ENCODE measurements at regions not wholly inside any gene's neighbourhood (a gene's known extent, or its start where the extent isn't known, plus 50 kb on each side); places are given as distances from the start of the nearest gene placed in this dataset.

DNA sequence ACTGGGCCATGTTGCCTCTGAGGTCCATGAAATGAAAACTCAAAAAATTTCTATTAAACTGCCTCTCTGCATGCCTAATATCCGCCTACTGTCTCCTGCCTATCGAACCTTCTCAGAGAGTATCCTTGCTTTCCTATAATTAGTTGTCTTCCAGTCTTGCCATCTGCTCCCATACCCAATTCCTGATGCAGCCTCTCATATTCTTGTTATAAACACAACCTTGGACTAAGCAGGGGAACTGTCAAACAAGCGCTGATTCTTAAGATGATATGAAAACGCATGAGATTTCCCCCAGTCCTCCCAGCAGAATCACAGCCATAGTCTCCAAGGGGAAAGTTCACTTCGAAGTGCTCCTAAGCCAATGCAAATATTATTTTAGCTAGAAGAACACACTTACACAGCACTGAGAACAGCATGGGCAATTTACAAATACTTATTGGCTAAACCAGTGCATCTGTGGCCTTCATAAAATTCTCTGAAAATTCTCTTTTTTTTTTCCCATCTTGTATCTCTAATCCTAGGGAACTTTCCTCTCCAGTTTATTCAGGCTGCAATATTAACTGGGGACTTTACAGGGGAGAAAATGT is 471.6 kb downstream of the MBD2 start:
- Histone ChIP-seq H3K4me1 (no peaks in the 10 kb centered on the region), H3K36me3 (no peaks in the 10 kb centered on the region), H3K27me3 (no peaks in the 10 kb centered on the region), H3K9me3 (no peaks in the 10 kb centered on the region), H3K27ac (no peak overlapping the region), H3K4me3 (no peak overlapping the region)
- intact Hi-C loops (cut with DNase I): no loop called here
- TF ChIP-seq POLR2AphosphoS5 (IDR thresholded peaks at IDR 0.05; ENCODE audit: insufficient read depth in 1 of 2, low read depth in 1 of 2): no peak
- TF ChIP-seq POLR2A (IDR thresholded peaks at IDR 0.05): no peak
- TF ChIP-seq, protein P1, sequence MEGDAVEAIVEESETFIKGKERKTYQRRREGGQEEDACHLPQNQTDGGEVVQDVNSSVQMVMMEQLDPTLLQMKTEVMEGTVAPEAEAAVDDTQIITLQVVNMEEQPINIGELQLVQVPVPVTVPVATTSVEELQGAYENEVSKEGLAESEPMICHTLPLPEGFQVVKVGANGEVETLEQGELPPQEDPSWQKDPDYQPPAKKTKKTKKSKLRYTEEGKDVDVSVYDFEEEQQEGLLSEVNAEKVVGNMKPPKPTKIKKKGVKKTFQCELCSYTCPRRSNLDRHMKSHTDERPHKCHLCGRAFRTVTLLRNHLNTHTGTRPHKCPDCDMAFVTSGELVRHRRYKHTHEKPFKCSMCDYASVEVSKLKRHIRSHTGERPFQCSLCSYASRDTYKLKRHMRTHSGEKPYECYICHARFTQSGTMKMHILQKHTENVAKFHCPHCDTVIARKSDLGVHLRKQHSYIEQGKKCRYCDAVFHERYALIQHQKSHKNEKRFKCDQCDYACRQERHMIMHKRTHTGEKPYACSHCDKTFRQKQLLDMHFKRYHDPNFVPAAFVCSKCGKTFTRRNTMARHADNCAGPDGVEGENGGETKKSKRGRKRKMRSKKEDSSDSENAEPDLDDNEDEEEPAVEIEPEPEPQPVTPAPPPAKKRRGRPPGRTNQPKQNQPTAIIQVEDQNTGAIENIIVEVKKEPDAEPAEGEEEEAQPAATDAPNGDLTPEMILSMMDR (IDR thresholded peaks at IDR 0.05): no peak
- DNase-seq (ENCODE audit: extremely low spot score in 2 of 2): no peak

DNA sequence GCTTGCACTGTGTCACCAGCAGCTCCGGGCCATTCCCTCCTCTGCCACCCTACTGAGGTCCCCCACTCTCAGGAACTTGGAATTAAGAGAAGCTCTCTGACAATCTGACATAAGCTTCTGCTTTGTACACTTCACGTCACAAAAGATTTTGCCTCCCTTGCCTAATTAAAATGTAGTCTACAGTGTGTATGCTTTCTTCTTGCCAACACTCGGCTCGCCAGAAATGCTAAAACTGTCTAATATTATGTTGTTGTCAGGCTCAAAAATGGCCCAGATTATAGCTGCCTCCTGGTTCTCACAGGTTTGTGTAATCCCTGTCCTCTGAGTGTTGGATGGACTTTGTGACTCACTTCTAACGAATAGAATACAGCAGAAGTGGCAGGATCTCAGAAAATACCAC is 474.7 kb downstream of the MBD2 start:
- no peaks in the 10 kb centered on the region for H3K27me3 ChIP-seq
- H3K36me3 ChIP-seq: no peaks in the 10 kb centered on the region
- no peaks in the 10 kb centered on the region for H3K9me3 ChIP-seq
- TF ChIP-seq POLR2A (IDR thresholded peaks at IDR 0.05) (no peak), POLR2AphosphoS5 (IDR thresholded peaks at IDR 0.05; ENCODE audit: insufficient read depth in 1 of 2, low read depth in 1 of 2) (no peak)
- TF ChIP-seq, protein P1 (IDR thresholded peaks at IDR 0.05): no peak
- intact Hi-C loops (cut with DNase I): no loop called here
- H3K4me3 ChIP-seq: no peak overlapping the region
- no peaks in the 10 kb centered on the region for H3K4me1 ChIP-seq
- no peak overlapping the region for H3K27ac ChIP-seq
- no peak for DNase-seq (ENCODE audit: extremely low spot score in 2 of 2)

DNA sequence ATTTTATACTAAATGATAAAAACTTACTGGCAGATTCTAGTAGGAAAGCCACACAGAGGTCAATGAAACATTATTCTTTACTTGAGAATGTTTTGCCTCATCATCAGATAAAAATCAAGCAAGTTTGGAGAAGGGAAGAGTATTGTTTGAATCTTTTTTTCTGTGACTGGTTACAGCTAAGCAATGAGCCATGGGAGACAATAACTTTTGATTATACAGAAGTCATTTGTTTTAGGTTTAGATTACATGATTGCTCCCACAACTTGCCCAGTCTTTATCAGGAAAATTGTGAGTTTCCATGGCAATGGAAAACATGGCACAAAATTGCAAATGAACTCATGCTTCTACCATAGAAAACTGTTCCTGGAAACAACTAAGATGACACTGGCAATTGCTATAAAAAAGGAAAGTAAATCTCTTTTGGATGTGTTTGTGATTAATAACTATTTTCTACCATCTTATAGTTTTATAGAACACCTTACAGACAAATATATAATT is 476.8 kb downstream of the MBD2 start:
- intact Hi-C loops (cut with DNase I): no loop called here
- Histone ChIP-seq H3K36me3 (no peaks in the 10 kb centered on the region), H3K9me3 (no peaks in the 10 kb centered on the region), H3K4me1 (no peaks in the 10 kb centered on the region), H3K27me3 (no peaks in the 10 kb centered on the region), H3K4me3 (no peak overlapping the region), H3K27ac (no peak overlapping the region)
- no peak for DNase-seq (ENCODE audit: extremely low spot score in 2 of 2)
- TF ChIP-seq, protein P1 (IDR thresholded peaks at IDR 0.05): no peak
- TF ChIP-seq POLR2A (IDR thresholded peaks at IDR 0.05) (no peak), POLR2AphosphoS5 (IDR thresholded peaks at IDR 0.05; ENCODE audit: insufficient read depth in 1 of 2, low read depth in 1 of 2) (no peak)

DNA sequence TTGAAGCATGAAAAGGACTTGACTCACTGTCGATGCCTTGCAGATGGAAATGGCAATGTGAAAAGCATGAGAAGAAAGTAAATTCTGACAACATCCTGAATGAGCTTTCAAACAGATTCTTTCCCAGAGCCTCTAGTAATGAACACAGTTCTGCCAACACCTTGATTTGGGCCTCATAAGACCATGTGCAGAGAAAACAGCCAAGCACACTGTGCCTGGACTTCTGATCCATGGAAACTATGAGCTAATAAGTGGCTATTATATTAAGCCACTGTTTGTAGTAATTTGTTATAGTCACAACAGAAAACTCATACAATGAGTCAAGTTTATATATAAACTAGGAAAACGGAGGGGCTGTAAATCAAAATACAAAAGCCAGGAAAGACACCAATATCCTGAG is 477.3 kb downstream of the MBD2 start:
- H3K27me3 ChIP-seq: no peaks in the 10 kb centered on the region
- intact Hi-C loops (cut with DNase I): no loop called here
- no peak overlapping the region for H3K27ac ChIP-seq
- no peak overlapping the region for H3K4me3 ChIP-seq
- DNase-seq (ENCODE audit: extremely low spot score in 2 of 2): no peak
- no peaks in the 10 kb centered on the region for H3K36me3 ChIP-seq
- no peaks in the 10 kb centered on the region for H3K9me3 ChIP-seq
- TF ChIP-seq POLR2AphosphoS5 (IDR thresholded peaks at IDR 0.05; ENCODE audit: insufficient read depth in 1 of 2, low read depth in 1 of 2) (no peak), POLR2A (IDR thresholded peaks at IDR 0.05) (no peak)
- TF ChIP-seq, protein P1 (IDR thresholded peaks at IDR 0.05): no peak
- no peaks in the 10 kb centered on the region for H3K4me1 ChIP-seq

DNA sequence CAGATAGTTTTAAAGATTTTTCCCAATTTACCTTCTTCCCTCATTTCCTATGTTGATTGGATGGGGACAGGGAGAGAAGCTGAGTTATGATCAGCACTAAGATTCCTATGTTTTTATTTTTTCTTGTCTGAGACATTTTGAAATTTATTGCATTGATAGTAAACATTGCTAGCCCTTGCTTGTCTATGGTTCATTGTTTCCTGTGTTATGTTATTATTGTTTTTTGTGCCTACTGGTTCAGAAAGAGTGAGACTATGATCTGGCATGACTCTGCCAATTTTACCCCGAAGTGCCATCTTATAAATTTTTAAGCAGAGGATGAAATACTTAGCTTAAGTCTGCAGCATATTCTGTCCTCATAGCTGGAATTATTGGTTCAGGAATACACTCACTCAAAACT is 478.5 kb downstream of the MBD2 start:
- no peaks in the 10 kb centered on the region for H3K27me3 ChIP-seq
- H3K4me3 ChIP-seq: no peak overlapping the region
- intact Hi-C loops (cut with DNase I): no loop called here
- H3K36me3 ChIP-seq: no peaks in the 10 kb centered on the region
- H3K4me1 ChIP-seq: no peaks in the 10 kb centered on the region
- TF ChIP-seq, protein P1 (IDR thresholded peaks at IDR 0.05): no peak
- TF ChIP-seq POLR2AphosphoS5 (IDR thresholded peaks at IDR 0.05; ENCODE audit: insufficient read depth in 1 of 2, low read depth in 1 of 2) (no peak), POLR2A (IDR thresholded peaks at IDR 0.05) (no peak)
- no peaks in the 10 kb centered on the region for H3K9me3 ChIP-seq
- H3K27ac ChIP-seq: no peak overlapping the region
- DNase-seq (ENCODE audit: extremely low spot score in 2 of 2): no peak
